Erythroblast (primary cell): ENCODE measurements at regions not wholly inside any gene's neighbourhood (a gene's known extent, or its start where the extent isn't known, plus 50 kb on each side); places are given as distances from the start of the nearest gene placed in this dataset.

Experiments
- GATA1 ChIP-seq: IDR thresholded peaks from 2 replicates; pipeline ENCODE4 v1.6.1; 2011; ENCODE audit warnings: low read depth, mild to moderate bottlenecking, control low read depth, low read length, moderate library complexity
- POLR2A ChIP-seq: IDR thresholded peaks from 2 replicates; pipeline ENCODE4 v1.6.1; 2011; ENCODE audit warnings: mild to moderate bottlenecking, low read length

DNA sequence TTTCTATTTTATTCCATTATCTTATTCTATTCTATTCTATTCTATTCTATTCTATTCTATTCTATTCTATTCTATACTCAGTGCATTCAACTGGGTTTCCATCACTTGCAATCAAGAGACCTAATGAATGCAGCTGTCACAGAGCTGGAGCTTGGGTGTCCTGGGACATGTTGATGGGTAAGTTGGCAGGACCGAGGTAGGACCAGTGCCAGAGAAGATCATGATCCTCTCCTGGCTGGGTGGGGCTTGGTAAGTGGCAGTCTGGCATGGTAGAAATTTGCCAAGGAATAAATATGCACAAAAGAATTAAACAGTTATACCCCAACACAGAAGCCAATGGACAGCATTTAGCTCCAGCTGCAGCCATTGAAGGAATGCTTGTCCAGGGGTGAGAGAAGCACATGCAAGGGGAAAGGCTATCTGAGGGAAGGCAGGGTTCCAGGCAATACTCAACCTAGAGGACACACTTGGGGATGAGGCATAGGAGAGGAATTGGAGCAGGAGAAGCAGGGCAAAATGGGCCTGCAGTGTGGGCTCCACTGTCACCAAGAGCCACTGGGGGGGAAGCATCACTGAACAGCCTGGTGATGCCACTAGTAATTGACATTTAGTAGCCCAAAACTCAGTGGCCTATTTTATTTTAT lies 97.0 kb upstream of the CD82 start:
- TF ChIP-seq POLR2A = no peak
- TF ChIP-seq GATA1 = no peak
